Hepatocyte (in vitro differentiated cells): ENCODE measurements at regions not wholly inside any gene's neighbourhood (a gene's known extent, or its start where the extent isn't known, plus 50 kb on each side); places are given as distances from the start of the nearest gene placed in this dataset.
"Not testable (repeated sequence)": the region's sequence is repeated elsewhere in the genome, so short reads cannot be mapped to it uniquely, and the experiment has no call there.

Experiments
- DNase-seq: peaks from one replicate; pipeline ENCODE4 v3.0.0-alpha.2; 2016; ENCODE audit warnings: low spot score
- H2AFZ ChIP-seq: fragments of 200-600 bp; sonication (generic); 2 replicates; pipeline ENCODE4 v1.6.0; 2016; ENCODE audit warnings: antibody characterized with exemption, mild to moderate bottlenecking
- H3K27ac ChIP-seq: fragments of 200-600 bp; sonication (generic); 2 replicates; pipeline ENCODE4 v1.5.1; 2016; ENCODE audit warnings: mild to moderate bottlenecking
- H3K27me3 ChIP-seq: fragments of 200-600 bp; sonication (generic); 2 replicates; pipeline ENCODE4 v1.6.1; 2016
- H3K36me3 ChIP-seq: fragments of 200-600 bp; sonication (generic); replicated peaks from 2 replicates; pipeline ENCODE4 v1.5.1; 2016; ENCODE audit warnings: low read depth; ENCODE audit not compliant: insufficient read depth
- H3K4me1 ChIP-seq: fragments of 200-600 bp; sonication (generic); 2 replicates; pipeline ENCODE4 v1.5.1; 2016; ENCODE audit warnings: mild to moderate bottlenecking, moderate library complexity; ENCODE audit not compliant: insufficient read depth
- H3K4me2 ChIP-seq: fragments of 200-600 bp; sonication (generic); 2 replicates; pipeline ENCODE4 v1.6.0; 2016
- H3K4me3 ChIP-seq: fragments of 200-600 bp; sonication (generic); 2 replicates; pipeline ENCODE4 v1.5.1; 2016; ENCODE audit warnings: mild to moderate bottlenecking
- H3K79me2 ChIP-seq: fragments of 200-600 bp; sonication (generic); 2 replicates; pipeline ENCODE4 v1.6.0; 2017; ENCODE audit warnings: mild to moderate bottlenecking
- H3K9me2 ChIP-seq: fragments of 200-600 bp; sonication (generic); replicated peaks from 2 replicates; pipeline ENCODE4 v1.6.0; 2017; ENCODE audit warnings: mild to moderate bottlenecking; ENCODE audit not compliant: insufficient read depth
- H3K9me3 ChIP-seq: fragments of 200-600 bp; sonication (generic); 2 replicates; pipeline ENCODE4 v1.5.1; 2016; ENCODE audit warnings: low read depth, mild to moderate bottlenecking
- H4K20me1 ChIP-seq: fragments of 200-600 bp; sonication (generic); 2 replicates; pipeline ENCODE4 v1.6.0; 2016; ENCODE audit warnings: mild to moderate bottlenecking; ENCODE audit not compliant: insufficient read depth, poor library complexity, severe bottlenecking
- CTCF ChIP-seq: fragments of 200-600 bp; sonication (generic); IDR thresholded peaks from 2 replicates; pipeline ENCODE4 v1.5.1; 2016; ENCODE audit warnings: antibody characterized with exemption, mild to moderate bottlenecking; ENCODE audit not compliant: poor library complexity
- EZH2 ChIP-seq: fragments of 200-600 bp; sonication (generic); IDR thresholded peaks from 2 replicates; pipeline ENCODE4 v1.6.1; 2016; ENCODE audit warnings: antibody characterized with exemption, mild to moderate bottlenecking, borderline replicate concordance
- EZH2phosphoT487 ChIP-seq: fragments of 200-600 bp; sonication (generic); IDR thresholded peaks from one replicate; pipeline ENCODE4 v1.6.1; 2018; ENCODE audit warnings: antibody characterized with exemption, mild to moderate bottlenecking, low read depth, moderate library complexity; ENCODE audit not compliant: unreplicated experiment, severe bottlenecking
- WGBS: methylation state at CpG from one replicate; pipeline ENCODE4 v1.1.6; 2016; ENCODE audit warnings: low lambda C conversion rate; ENCODE audit errors: missing lambda C conversion rate; 5-methylcytosine and 5-hydroxymethylcytosine counted together

DNA sequence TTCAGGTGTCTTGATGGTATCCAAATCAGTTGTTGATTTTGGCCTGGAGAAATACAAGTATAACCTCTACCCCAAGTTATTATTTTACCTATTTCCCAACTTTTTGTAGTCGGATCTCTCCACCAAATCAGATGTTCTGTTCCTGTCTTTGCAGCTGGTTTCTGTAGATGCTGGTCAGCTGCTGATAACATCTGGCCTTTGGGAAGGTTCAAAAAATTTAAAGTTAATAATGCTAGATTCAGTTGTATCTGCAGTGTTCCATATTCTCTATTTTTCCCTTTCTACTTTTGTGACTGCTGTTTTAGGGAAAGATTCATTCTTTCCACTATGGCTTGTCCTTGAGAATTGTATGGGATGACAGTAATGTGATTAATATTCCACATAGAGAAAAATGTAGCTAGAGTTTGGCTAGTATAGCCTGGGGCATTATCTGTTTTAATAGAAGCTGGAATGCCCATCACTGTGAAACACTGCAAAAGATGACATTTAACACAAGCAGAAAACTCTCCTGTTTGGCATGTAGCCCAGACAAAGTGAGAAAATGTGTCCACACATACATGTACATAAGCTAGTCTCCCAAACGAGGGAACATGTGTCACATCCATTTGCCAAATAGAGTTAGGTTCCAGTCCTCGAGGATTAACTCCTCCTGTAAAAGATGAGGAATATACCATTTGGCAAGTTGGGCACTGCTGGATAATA is 99.2 kb downstream of the ZNF100 start:
- H4K20me1 ChIP-seq, result not testable (repeated sequence)
- WGBS, result 54% methylated on average over 3 of the region's 3 CpGs

DNA sequence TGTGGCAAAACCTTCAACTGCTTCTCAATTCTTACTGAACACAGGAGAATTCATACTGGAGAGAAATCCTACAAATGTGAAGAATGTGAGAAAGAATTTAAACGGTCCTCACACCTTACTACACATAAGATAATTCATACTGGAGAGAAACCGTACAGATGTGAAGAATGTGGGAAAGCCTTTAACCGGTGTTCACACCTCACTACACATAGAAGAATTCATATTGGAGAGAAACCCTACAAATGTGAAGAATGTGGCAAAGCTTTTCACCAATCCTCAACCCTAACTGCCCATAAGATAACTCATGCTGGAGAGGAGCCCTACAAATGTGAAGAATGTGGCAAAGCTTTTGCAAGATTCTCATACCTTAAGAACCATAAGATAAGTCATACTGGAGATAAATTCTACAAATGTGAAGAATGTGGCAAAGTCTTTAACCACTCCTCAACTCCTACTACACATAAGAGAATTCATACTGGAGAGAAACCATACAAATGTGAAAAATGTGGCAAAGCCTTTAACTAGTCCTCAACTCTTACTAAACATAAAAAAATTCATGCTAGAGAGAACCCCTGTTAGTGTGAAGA is 111.7 kb downstream of the ZNF100 start:
- Histone ChIP-seq H3K27me3 (no peaks in the 10 kb centered on the region), H4K20me1 (no peaks in the 10 kb centered on the region), H3K4me3 (no peak overlapping the region), H3K9me3 (no peaks in the 10 kb centered on the region), H3K4me1 (no peaks in the 10 kb centered on the region), H3K36me3 (no peaks in the 10 kb centered on the region), H3K9me2 (no peaks in the 10 kb centered on the region), H2AFZ (no peak overlapping the region), H3K27ac (no peak overlapping the region), H3K79me2 (no peaks in the 10 kb centered on the region), H3K4me2 (no peak overlapping the region)
- TF ChIP-seq EZH2 (no peak), EZH2phosphoT487 (no peak), CTCF (no peak)
- no peak for DNase-seq
- 80% methylated on average over 3 of the region's 3 CpGs for WGBS

More for the DNA sequence above, 99.2 kb downstream of the ZNF100 start:
- H3K4me3 ChIP-seq, DNase-seq, H3K4me2 ChIP-seq, H2AFZ ChIP-seq, H3K27ac ChIP-seq, H3K27me3 ChIP-seq, H3K9me3 ChIP-seq, H3K79me2 ChIP-seq, H3K4me1 ChIP-seq, H3K9me2 ChIP-seq, H3K36me3 ChIP-seq: not testable (repeated sequence)

DNA sequence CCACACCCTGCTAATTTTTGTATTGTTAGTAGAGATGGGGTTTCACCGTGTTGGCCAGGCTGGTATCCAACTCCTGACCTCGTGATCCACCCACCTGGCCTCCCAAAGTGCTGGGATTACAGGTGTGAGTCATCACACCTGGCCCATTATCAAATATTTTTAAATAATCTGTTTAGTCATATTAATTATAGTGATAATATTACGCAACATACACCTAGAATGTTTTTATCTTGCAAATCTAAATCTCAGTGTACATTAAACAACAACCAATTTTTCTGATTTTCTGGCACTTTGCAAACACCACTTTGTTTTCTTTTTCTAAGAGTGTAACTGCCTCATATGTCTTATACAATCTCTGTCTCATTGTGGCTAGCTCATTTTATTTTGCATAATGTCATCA is 115.9 kb downstream of the ZNF100 start:
- H3K9me3 ChIP-seq, H3K36me3 ChIP-seq, H2AFZ ChIP-seq, H3K79me2 ChIP-seq, H3K4me2 ChIP-seq, H3K9me2 ChIP-seq, H4K20me1 ChIP-seq, DNase-seq, H3K4me3 ChIP-seq, H3K27ac ChIP-seq, H3K27me3 ChIP-seq, H3K4me1 ChIP-seq: not testable (repeated sequence)
- 62% methylated on average over 3 of the region's 3 CpGs for WGBS

DNA sequence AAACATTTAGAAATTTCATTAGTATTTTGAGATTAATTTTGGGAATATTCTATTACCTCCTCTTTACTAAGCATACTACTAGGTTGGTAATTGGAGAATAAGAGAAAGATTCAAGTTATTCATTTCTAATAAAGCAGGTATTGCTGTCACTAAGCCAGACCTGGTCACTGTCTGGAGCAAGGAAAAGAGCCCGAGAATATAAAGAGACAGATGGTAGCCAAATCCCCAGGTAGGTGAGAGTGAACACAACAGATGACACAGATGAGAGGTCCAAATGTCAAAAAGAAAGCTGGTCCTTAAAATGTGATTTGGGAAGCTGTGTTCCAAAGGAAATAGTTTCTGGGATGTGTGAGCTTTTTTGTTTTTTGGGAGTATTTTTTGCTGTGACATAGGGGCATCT is 128.6 kb downstream of the ZNF100 start:
- H3K27me3 ChIP-seq, result no peaks in the 10 kb centered on the region
- TF ChIP-seq EZH2phosphoT487, result no peak
- TF ChIP-seq CTCF, result no peak
- TF ChIP-seq EZH2, result no peak
- H3K79me2 ChIP-seq, result no peaks in the 10 kb centered on the region
- H3K9me3 ChIP-seq, result no peaks in the 10 kb centered on the region
- H3K4me2 ChIP-seq, result no peak overlapping the region
- no peak overlapping the region for H3K4me3 ChIP-seq
- H2AFZ ChIP-seq, result no peak overlapping the region
- no peaks in the 10 kb centered on the region for H3K4me1 ChIP-seq
- no peaks in the 10 kb centered on the region for H3K36me3 ChIP-seq
- 79% methylated on average over 1 of the region's 1 CpG for WGBS
- no peak for DNase-seq
- no peaks in the 10 kb centered on the region for H3K9me2 ChIP-seq
- no peak overlapping the region for H3K27ac ChIP-seq
- no peaks in the 10 kb centered on the region for H4K20me1 ChIP-seq
